Upper lobe of left lung (tissue), 4 donors: ENCODE measurements at regions not wholly inside any gene's neighbourhood (a gene's known extent, or its start where the extent isn't known, plus 50 kb on each side); places are given as distances from the start of the nearest gene placed in this dataset.

ENCODE experiments used
- CTCF ChIP-seq, 6 experiments: fragments of 450-650 bp in 4 of 6; fragments of 200-600 bp in 2 of 6; sonication (generic) in 2 of 6; IDR thresholded peaks; one replicate each; pipeline ENCODE4 v1.5.1; 2016 to 2019; ENCODE audit warnings: antibody characterized with exemption in 6 of 6
- POLR2A ChIP-seq, 4 donors: fragments of 450-650 bp; IDR thresholded peaks; one replicate each; pipeline ENCODE4 v1.5.1; 2016 to 2017; ENCODE audit warnings: antibody characterized with exemption in 4 of 4, mild to moderate bottlenecking in 2 of 4

GRCh38 chr3:102054543-102055080 is 205.3 kb downstream of the NFKBIZ start:
- no peak for TF ChIP-seq CTCF (IDR thresholded peaks at IDR 0.05)
- no peak for TF ChIP-seq POLR2A (IDR thresholded peaks at IDR 0.05)
